ENCODE measurements at regions not wholly inside any gene's neighbourhood (a gene's known extent, or its start where the extent isn't known, plus 50 kb on each side); places are given as distances from the start of the nearest gene placed in this dataset.

- DNase-seq (no peak), ATAC-seq (ENCODE audit: low read depth) (no peak)
- Mint-ChIP-seq H3K4me3 (no peak overlapping the region), H3K27me3 (no peaks in the 10 kb centered on the region), H3K9me3 (no peaks in the 10 kb centered on the region), H3K36me3 (ENCODE audit: low read depth) (no peaks in the 10 kb centered on the region), H3K4me1 (no peaks in the 10 kb centered on the region), H3K27ac (no peak overlapping the region)
- intact Hi-C loops (cut with micrococcal nuclease): no loop called here
- POLR2A ChIA-PET: no interaction called here
- TF ChIP-seq CTCF (IDR thresholded peaks at IDR 0.05): no peak
- CTCF ChIA-PET: no interaction called here
Observed at GRCh38 chr10:43748560-43748959, 99.9 kb upstream of the ZNF32 start.

- Mint-ChIP-seq H3K4me1 (no peaks in the 10 kb centered on the region), H3K36me3 (ENCODE audit: low read depth) (no peaks in the 10 kb centered on the region), H3K9me3 (no peaks in the 10 kb centered on the region), H3K27ac (no peak overlapping the region), H3K27me3 (no peaks in the 10 kb centered on the region), H3K4me3 (no peak overlapping the region)
- no peak for TF ChIP-seq CTCF (IDR thresholded peaks at IDR 0.05)
- intact Hi-C loops (cut with micrococcal nuclease): no loop called here
- DNase-seq (no peak), ATAC-seq (ENCODE audit: low read depth) (no peak)
- ChIA-PET CTCF (no interaction called here), POLR2A (no interaction called here)
Observed at GRCh38 chr10:43746906-43747305, 98.2 kb upstream of the ZNF32 start.

- no peak overlapping the region for H3K4me3 Mint-ChIP-seq
- no peak overlapping the region for H3K27ac Mint-ChIP-seq
- DNase-seq (no peak), ATAC-seq (ENCODE audit: low read depth) (no peak)
- TF ChIP-seq CTCF (IDR thresholded peaks at IDR 0.05): no peak
- POLR2A ChIA-PET: no interaction called here
- H3K4me1 Mint-ChIP-seq: no peaks in the 10 kb centered on the region
- H3K9me3 Mint-ChIP-seq: no peaks in the 10 kb centered on the region
- CTCF ChIA-PET: no interaction called here
- H3K27me3 Mint-ChIP-seq: no peaks in the 10 kb centered on the region
- H3K36me3 Mint-ChIP-seq (ENCODE audit: low read depth): no peaks in the 10 kb centered on the region
- intact Hi-C loops (cut with micrococcal nuclease): no loop called here
Observed at GRCh38 chr10:43739161-43739560, 90.5 kb upstream of the ZNF32 start.

GRCh38 chr10:43737003-43737402, 88.3 kb upstream of the ZNF32 start:
- ATAC-seq (ENCODE audit: low read depth): no peak
- no peak overlapping the region for H3K27ac Mint-ChIP-seq
- H3K36me3 Mint-ChIP-seq (ENCODE audit: low read depth): no peaks in the 10 kb centered on the region
- no peaks in the 10 kb centered on the region for H3K4me1 Mint-ChIP-seq
- POLR2A ChIA-PET: no interaction called here
- no peaks in the 10 kb centered on the region for H3K27me3 Mint-ChIP-seq
- CTCF ChIA-PET: no interaction called here
- no peak for TF ChIP-seq CTCF (IDR thresholded peaks at IDR 0.05)
- intact Hi-C loops (cut with micrococcal nuclease): no loop called here
- H3K9me3 Mint-ChIP-seq: no peaks in the 10 kb centered on the region
- H3K4me3 Mint-ChIP-seq: no peak overlapping the region
- DNase-seq: no peak

GRCh38 chr10:43735907-43736306, 87.2 kb upstream of the ZNF32 start:
- Mint-ChIP-seq H3K4me3 (no peak overlapping the region), H3K27me3 (no peaks in the 10 kb centered on the region), H3K27ac (no peak overlapping the region), H3K36me3 (ENCODE audit: low read depth) (no peaks in the 10 kb centered on the region), H3K4me1 (no peaks in the 10 kb centered on the region), H3K9me3 (no peaks in the 10 kb centered on the region)
- intact Hi-C loops (cut with micrococcal nuclease): no loop called here
- no peak for DNase-seq
- no peak for TF ChIP-seq CTCF (IDR thresholded peaks at IDR 0.05)
- ChIA-PET POLR2A (no interaction called here), CTCF (no interaction called here)
- no peak for ATAC-seq (ENCODE audit: low read depth)
